MM.1S (cell line): ENCODE measurements at regions not wholly inside any gene's neighbourhood (a gene's known extent, or its start where the extent isn't known, plus 50 kb on each side); places are given as distances from the start of the nearest gene placed in this dataset.

Experiments used
- DNase-seq: peaks from one replicate; pipeline ENCODE4 v3.0.0-alpha.2; 2015
- H2AFZ ChIP-seq: fragments of 300-600 bp; sonication (generic); 2 replicates; pipeline ENCODE4 v1.6.0; 2016; ENCODE audit warnings: antibody characterized with exemption, low read length
- H3F3A ChIP-seq: fragments of 300-600 bp; sonication (generic); 2 replicates; pipeline ENCODE4 v1.6.1; 2016; ENCODE audit warnings: mild to moderate bottlenecking, antibody characterized with exemption, low read length, moderate library complexity, mixed read lengths; ENCODE audit not compliant: insufficient read depth
- H3K27ac ChIP-seq: fragments of 300-600 bp; sonication (generic); 2 replicates; pipeline ENCODE4 v1.5.1; 2016; ENCODE audit warnings: mild to moderate bottlenecking, low read length
- H3K27me3 ChIP-seq: fragments of 300-600 bp; sonication (generic); replicated peaks from 2 replicates; pipeline ENCODE4 v1.6.0; 2016; ENCODE audit warnings: low read length; ENCODE audit not compliant: insufficient read depth
- H3K36me3 ChIP-seq: fragments of 300-600 bp; sonication (generic); replicated peaks from 2 replicates; pipeline ENCODE4 v1.6.1; 2016; ENCODE audit warnings: mild to moderate bottlenecking, low read length, mixed read lengths; ENCODE audit not compliant: insufficient read depth
- H3K4me1 ChIP-seq: fragments of 300-600 bp; sonication (generic); 2 replicates; pipeline ENCODE4 v1.6.1; 2016; ENCODE audit warnings: low read length, mixed read lengths
- H3K4me2 ChIP-seq: fragments of 300-600 bp; sonication (generic); 2 replicates; pipeline ENCODE4 v1.6.0; 2016; ENCODE audit warnings: low read depth, low read length
- H3K4me3 ChIP-seq: fragments of 300-600 bp; sonication (generic); 2 replicates; pipeline ENCODE4 v1.5.1; 2016; ENCODE audit warnings: low read length, mixed read lengths
- H3K79me2 ChIP-seq: fragments of 300-600 bp; sonication (generic); 2 replicates; pipeline ENCODE4 v1.6.1; 2016; ENCODE audit warnings: mixed run types, low read length, mixed read lengths
- H3K9ac ChIP-seq: fragments of 300-600 bp; sonication (generic); 2 replicates; pipeline ENCODE4 v1.6.1; 2016; ENCODE audit warnings: low read length, mixed read lengths
- H3K9me2 ChIP-seq: fragments of 300-600 bp; sonication (generic); replicated peaks from 2 replicates; pipeline ENCODE4 v1.6.1; 2016; ENCODE audit warnings: mild to moderate bottlenecking, low read length, mixed read lengths; ENCODE audit not compliant: insufficient read depth
- H3K9me3 ChIP-seq: fragments of 300-600 bp; sonication (generic); replicated peaks from 2 replicates; pipeline ENCODE4 v1.6.1; 2016; ENCODE audit warnings: mild to moderate bottlenecking, low read length, mixed read lengths; ENCODE audit not compliant: insufficient read depth
- H4K20me1 ChIP-seq: fragments of 300-600 bp; sonication (generic); 2 replicates; pipeline ENCODE4 v1.6.1; 2016; ENCODE audit warnings: mild to moderate bottlenecking, low read length, moderate library complexity, mixed read lengths; ENCODE audit not compliant: insufficient read depth
- EZH2 ChIP-seq: fragments of 300-600 bp; sonication (generic); optimal IDR thresholded peaks from 2 replicates; pipeline ENCODE3; 2017; ENCODE audit warnings: low read depth, mild to moderate bottlenecking, antibody characterized with exemption, low read length, mixed read lengths
- EZH2phosphoT487 ChIP-seq: fragments of 300-600 bp; sonication (generic); IDR thresholded peaks from 2 replicates; pipeline ENCODE4 v1.6.1; 2018; ENCODE audit warnings: antibody characterized with exemption, low read length
- TF ChIP-seq, protein P1 (sequence below): fragments of 300-600 bp; sonication (generic); IDR thresholded peaks from 2 replicates; pipeline ENCODE4 v1.5.1; 2016; ENCODE audit warnings: antibody characterized with exemption, low read length, mixed read lengths

DNA sequence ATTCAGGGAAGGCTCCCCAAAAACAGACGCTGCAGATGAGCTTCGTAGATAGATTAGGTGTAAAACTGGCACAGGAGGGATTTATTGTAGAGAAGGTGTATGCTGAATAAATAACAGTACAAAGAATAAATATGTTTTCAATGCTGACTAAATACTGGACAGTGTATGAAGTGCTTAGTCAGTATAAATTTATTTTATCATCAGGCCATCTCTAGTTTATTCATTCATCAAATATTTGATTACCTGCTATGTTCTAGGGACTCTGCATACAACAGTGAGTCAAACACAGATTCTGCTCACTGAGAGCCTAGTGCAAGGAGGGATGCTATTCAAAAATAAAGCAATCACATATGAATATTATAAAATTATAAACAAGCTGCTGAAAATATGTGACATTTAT is 63.6 kb upstream of the TSPAN5 start:
- no peaks in the 10 kb centered on the region for H3K9me2 ChIP-seq
- no peaks in the 10 kb centered on the region for H3K36me3 ChIP-seq
- DNase-seq = no peak
- no peak overlapping the region for H3K4me2 ChIP-seq
- H3K9ac ChIP-seq = no peak overlapping the region
- no peaks in the 10 kb centered on the region for H3K4me1 ChIP-seq
- no peak overlapping the region for H3K27ac ChIP-seq
- no peak overlapping the region for H3K4me3 ChIP-seq
- H3K9me3 ChIP-seq = no peaks in the 10 kb centered on the region
- no peaks in the 10 kb centered on the region for H3F3A ChIP-seq
- TF ChIP-seq EZH2 (no peak), EZH2phosphoT487 (no peak)
- TF ChIP-seq, protein P1, sequence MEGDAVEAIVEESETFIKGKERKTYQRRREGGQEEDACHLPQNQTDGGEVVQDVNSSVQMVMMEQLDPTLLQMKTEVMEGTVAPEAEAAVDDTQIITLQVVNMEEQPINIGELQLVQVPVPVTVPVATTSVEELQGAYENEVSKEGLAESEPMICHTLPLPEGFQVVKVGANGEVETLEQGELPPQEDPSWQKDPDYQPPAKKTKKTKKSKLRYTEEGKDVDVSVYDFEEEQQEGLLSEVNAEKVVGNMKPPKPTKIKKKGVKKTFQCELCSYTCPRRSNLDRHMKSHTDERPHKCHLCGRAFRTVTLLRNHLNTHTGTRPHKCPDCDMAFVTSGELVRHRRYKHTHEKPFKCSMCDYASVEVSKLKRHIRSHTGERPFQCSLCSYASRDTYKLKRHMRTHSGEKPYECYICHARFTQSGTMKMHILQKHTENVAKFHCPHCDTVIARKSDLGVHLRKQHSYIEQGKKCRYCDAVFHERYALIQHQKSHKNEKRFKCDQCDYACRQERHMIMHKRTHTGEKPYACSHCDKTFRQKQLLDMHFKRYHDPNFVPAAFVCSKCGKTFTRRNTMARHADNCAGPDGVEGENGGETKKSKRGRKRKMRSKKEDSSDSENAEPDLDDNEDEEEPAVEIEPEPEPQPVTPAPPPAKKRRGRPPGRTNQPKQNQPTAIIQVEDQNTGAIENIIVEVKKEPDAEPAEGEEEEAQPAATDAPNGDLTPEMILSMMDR = no peak
- H3K79me2 ChIP-seq = no peaks in the 10 kb centered on the region
- H4K20me1 ChIP-seq = no peaks in the 10 kb centered on the region
- H2AFZ ChIP-seq = no peak overlapping the region
- H3K27me3 ChIP-seq = no peaks in the 10 kb centered on the region

DNA sequence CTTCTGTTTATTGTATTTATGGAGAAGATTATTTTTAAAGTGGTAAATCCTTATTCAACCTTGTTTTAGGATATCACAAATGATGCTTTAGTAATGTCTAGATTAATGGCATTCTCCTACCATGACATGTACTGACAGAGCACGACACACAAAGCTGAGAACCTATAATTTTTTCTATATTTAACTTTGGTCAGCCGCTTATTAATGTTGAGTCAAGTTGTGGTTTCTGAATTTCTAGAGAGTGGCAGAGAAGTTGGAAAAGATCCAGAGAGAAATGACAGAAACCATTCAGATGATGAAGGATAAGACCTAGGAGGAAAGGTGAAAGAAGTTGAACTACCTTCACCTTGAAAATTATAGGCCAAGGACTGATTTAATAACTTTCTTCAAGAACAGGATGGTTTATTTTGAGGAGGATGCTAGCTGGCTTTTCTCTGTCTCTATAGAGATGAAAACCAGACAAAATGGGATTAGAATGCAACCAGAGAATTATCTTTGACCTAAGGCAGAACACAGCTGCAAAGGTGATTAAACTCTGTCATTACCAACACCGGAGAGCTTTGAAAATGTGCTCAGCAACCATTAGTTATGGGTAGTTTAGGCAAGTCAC is 62.6 kb upstream of the TSPAN5 start:
- no peak overlapping the region for H3K27ac ChIP-seq
- H2AFZ ChIP-seq = no peak overlapping the region
- no peak for DNase-seq
- no peaks in the 10 kb centered on the region for H4K20me1 ChIP-seq
- TF ChIP-seq EZH2phosphoT487 = no peak
- TF ChIP-seq, protein P1 = no peak
- no peak for TF ChIP-seq EZH2
- no peaks in the 10 kb centered on the region for H3K27me3 ChIP-seq
- H3K79me2 ChIP-seq = no peaks in the 10 kb centered on the region
- H3K9ac ChIP-seq = no peak overlapping the region
- H3F3A ChIP-seq = no peaks in the 10 kb centered on the region
- no peaks in the 10 kb centered on the region for H3K9me2 ChIP-seq
- no peaks in the 10 kb centered on the region for H3K4me1 ChIP-seq
- no peak overlapping the region for H3K4me3 ChIP-seq
- H3K36me3 ChIP-seq = no peaks in the 10 kb centered on the region
- no peak overlapping the region for H3K4me2 ChIP-seq
- H3K9me3 ChIP-seq = no peaks in the 10 kb centered on the region

DNA sequence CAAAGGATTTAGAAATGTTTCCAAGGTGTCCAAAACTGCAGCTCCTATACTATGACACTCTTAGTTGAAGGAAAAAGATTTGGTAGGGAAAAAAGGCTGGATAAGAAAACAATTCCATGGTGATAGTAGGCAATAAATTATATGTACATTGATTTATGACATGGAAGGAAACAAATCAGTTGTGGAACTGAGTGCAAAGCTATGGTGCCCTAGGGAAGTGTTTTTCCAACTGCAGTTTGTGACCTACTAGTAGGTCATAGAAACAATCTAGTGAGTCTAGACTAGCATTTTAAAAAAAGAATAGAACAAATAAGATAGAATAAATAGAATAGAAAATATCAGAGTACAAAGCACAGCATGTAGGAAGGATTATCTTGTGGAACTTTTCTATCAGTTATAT is 58.4 kb upstream of the TSPAN5 start:
- H2AFZ ChIP-seq = no peak overlapping the region
- H3K9me2 ChIP-seq = no peaks in the 10 kb centered on the region
- H3K36me3 ChIP-seq = no peaks in the 10 kb centered on the region
- no peaks in the 10 kb centered on the region for H3K27me3 ChIP-seq
- H3K4me3 ChIP-seq = no peak overlapping the region
- no peak overlapping the region for H3K9ac ChIP-seq
- no peaks in the 10 kb centered on the region for H4K20me1 ChIP-seq
- TF ChIP-seq EZH2phosphoT487 (no peak), EZH2 (no peak)
- TF ChIP-seq, protein P1 = no peak
- H3K4me1 ChIP-seq = no peaks in the 10 kb centered on the region
- no peak overlapping the region for H3K4me2 ChIP-seq
- no peak for DNase-seq
- no peaks in the 10 kb centered on the region for H3K79me2 ChIP-seq
- no peak overlapping the region for H3K27ac ChIP-seq
- H3K9me3 ChIP-seq = no peaks in the 10 kb centered on the region
- no peaks in the 10 kb centered on the region for H3F3A ChIP-seq
